ENCODE measurements at regions not wholly inside any gene's neighbourhood (a gene's known extent, or its start where the extent isn't known, plus 50 kb on each side); places are given as distances from the start of the nearest gene placed in this dataset.

- TF ChIP-seq CTCF (conservative IDR thresholded peaks at IDR 0.05), result no peak
- TF ChIP-seq ZFX (IDR thresholded peaks at IDR 0.05), result no peak
These were observed 983.1 kb downstream of the FLRT2 start for GRCh38 chr14:86513056-86513455.

Data from C4-2B (cell line).